T-helper 9 cell (primary cell): ENCODE measurements at regions not wholly inside any gene's neighbourhood (a gene's known extent, or its start where the extent isn't known, plus 50 kb on each side); places are given as distances from the start of the nearest gene placed in this dataset.

ENCODE experiments used
- DNase-seq: peaks from one replicate; pipeline ENCODE4 v3.0.0-alpha.2; 2020

GRCh38 chr2:18172607-18173006, 294.1 kb downstream of the KCNS3 start:
- no peak for DNase-seq

- DNase-seq, result no peak
Measured at GRCh38 chr2:18171191-18172139, 293.0 kb downstream of the KCNS3 start.

- DNase-seq, result no peak
Measured at GRCh38 chr2:18170642-18171041, 292.2 kb downstream of the KCNS3 start.

- no peak for DNase-seq
Measured at GRCh38 chr2:18169893-18170175, 291.4 kb downstream of the KCNS3 start.

- no peak for DNase-seq
Measured at GRCh38 chr2:18169121-18169892, 290.8 kb downstream of the KCNS3 start.

GRCh38 chr2:18167871-18168270, 289.4 kb downstream of the KCNS3 start:
- no peak for DNase-seq

GRCh38 chr2:18161681-18162080, 283.2 kb downstream of the KCNS3 start:
- DNase-seq, result no peak

- no peak for DNase-seq
Measured at GRCh38 chr2:18159896-18160295, 281.4 kb downstream of the KCNS3 start.

GRCh38 chr2:18156421-18156820, 278.0 kb downstream of the KCNS3 start:
- DNase-seq, result no peak

GRCh38 chr2:18156002-18156401, 277.5 kb downstream of the KCNS3 start:
- no peak for DNase-seq

- no peak for DNase-seq
Measured at GRCh38 chr2:18154812-18155211, 276.3 kb downstream of the KCNS3 start.

GRCh38 chr2:18154259-18154658, 275.8 kb downstream of the KCNS3 start:
- no peak for DNase-seq

GRCh38 chr2:18153741-18154140, 275.3 kb downstream of the KCNS3 start:
- DNase-seq, result no peak

- DNase-seq, result no peak
Measured at GRCh38 chr2:18151237-18151636, 272.8 kb downstream of the KCNS3 start.

GRCh38 chr2:18149660-18150246, 271.3 kb downstream of the KCNS3 start:
- no peak for DNase-seq

- DNase-seq, result no peak
Measured at GRCh38 chr2:18136881-18137475, 258.5 kb downstream of the KCNS3 start.

- DNase-seq, result no peak
Measured at GRCh38 chr2:18133310-18133709, 254.8 kb downstream of the KCNS3 start.

GRCh38 chr2:18132697-18133096, 254.2 kb downstream of the KCNS3 start:
- DNase-seq, result no peak

GRCh38 chr2:18131761-18132160, 253.3 kb downstream of the KCNS3 start:
- no peak for DNase-seq

GRCh38 chr2:18129348-18129747, 250.9 kb downstream of the KCNS3 start:
- DNase-seq, result no peak

GRCh38 chr2:18125303-18125702, 246.8 kb downstream of the KCNS3 start:
- DNase-seq, result no peak

- DNase-seq, result no peak
Measured at GRCh38 chr2:18124116-18124835, 245.8 kb downstream of the KCNS3 start.

GRCh38 chr2:18123577-18123976, 245.1 kb downstream of the KCNS3 start:
- no peak for DNase-seq
